ENCODE measurements at regions not wholly inside any gene's neighbourhood (a gene's known extent, or its start where the extent isn't known, plus 50 kb on each side); places are given as distances from the start of the nearest gene placed in this dataset.

GRCh38 chr18:11533513-11533890 lies 75.9 kb upstream of the SLC35G4 start:
- TF ChIP-seq CTCF (IDR thresholded peaks at IDR 0.05; ENCODE audit: insufficient read depth, missing control alignments): no peak
- FAIRE-seq (no peak), DNase-seq (ENCODE audit: insufficient read length, low spot score) (no peak)

- DNase-seq (ENCODE audit: insufficient read length, low spot score): no peak
- no peak for TF ChIP-seq CTCF (IDR thresholded peaks at IDR 0.05; ENCODE audit: insufficient read depth, missing control alignments)
- FAIRE-seq: no peak
Measured at GRCh38 chr18:11532758-11533512, 76.5 kb upstream of the SLC35G4 start.

- DNase-seq (ENCODE audit: insufficient read length, low spot score): no peak
- FAIRE-seq: no peak
- no peak for TF ChIP-seq CTCF (IDR thresholded peaks at IDR 0.05; ENCODE audit: insufficient read depth, missing control alignments)
Measured at GRCh38 chr18:11529081-11529480, 80.3 kb upstream of the SLC35G4 start.

GRCh38 chr18:11526675-11527074 lies 82.7 kb upstream of the SLC35G4 start:
- no peak for TF ChIP-seq CTCF (IDR thresholded peaks at IDR 0.05; ENCODE audit: insufficient read depth, missing control alignments)
- no peak for FAIRE-seq
- no peak for DNase-seq (ENCODE audit: insufficient read length, low spot score)

- FAIRE-seq: no peak
- TF ChIP-seq CTCF (IDR thresholded peaks at IDR 0.05; ENCODE audit: insufficient read depth, missing control alignments): no peak
- no peak for DNase-seq (ENCODE audit: insufficient read length, low spot score)
Measured at GRCh38 chr18:11523804-11524203, 85.6 kb upstream of the SLC35G4 start.

- no peak for TF ChIP-seq CTCF (IDR thresholded peaks at IDR 0.05; ENCODE audit: insufficient read depth, missing control alignments)
- DNase-seq (ENCODE audit: insufficient read length, low spot score) (no peak), FAIRE-seq (no peak)
Measured at GRCh38 chr18:11522992-11523391, 86.4 kb upstream of the SLC35G4 start.

GRCh38 chr18:11521853-11522252 lies 87.5 kb upstream of the SLC35G4 start:
- DNase-seq (ENCODE audit: insufficient read length, low spot score) (no peak), FAIRE-seq (no peak)
- TF ChIP-seq CTCF (IDR thresholded peaks at IDR 0.05; ENCODE audit: insufficient read depth, missing control alignments): no peak
